ENCODE measurements at regions not wholly inside any gene's neighbourhood (a gene's known extent, or its start where the extent isn't known, plus 50 kb on each side); places are given as distances from the start of the nearest gene placed in this dataset.

DNA sequence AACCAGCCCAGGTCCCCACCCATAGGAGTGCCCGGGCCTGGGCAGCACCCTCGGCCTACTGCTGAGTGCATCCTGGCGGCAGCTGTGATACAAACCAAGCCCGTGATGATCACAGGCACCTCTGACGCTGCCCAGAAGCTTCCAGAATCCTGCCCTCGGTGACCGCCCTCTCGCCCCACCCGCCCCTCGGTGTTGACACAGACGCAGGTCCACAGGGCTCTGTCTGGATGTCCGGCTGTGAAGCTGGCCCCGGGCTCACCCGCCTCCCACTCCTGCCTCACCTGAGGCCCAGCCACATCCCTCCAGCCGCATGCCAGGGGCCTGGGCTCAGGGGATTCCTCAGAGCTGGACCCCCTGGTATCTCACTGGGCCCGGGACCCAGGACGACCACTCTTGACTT is 191.0 kb downstream of the BRD1 start:
- TF ChIP-seq, protein P1, sequence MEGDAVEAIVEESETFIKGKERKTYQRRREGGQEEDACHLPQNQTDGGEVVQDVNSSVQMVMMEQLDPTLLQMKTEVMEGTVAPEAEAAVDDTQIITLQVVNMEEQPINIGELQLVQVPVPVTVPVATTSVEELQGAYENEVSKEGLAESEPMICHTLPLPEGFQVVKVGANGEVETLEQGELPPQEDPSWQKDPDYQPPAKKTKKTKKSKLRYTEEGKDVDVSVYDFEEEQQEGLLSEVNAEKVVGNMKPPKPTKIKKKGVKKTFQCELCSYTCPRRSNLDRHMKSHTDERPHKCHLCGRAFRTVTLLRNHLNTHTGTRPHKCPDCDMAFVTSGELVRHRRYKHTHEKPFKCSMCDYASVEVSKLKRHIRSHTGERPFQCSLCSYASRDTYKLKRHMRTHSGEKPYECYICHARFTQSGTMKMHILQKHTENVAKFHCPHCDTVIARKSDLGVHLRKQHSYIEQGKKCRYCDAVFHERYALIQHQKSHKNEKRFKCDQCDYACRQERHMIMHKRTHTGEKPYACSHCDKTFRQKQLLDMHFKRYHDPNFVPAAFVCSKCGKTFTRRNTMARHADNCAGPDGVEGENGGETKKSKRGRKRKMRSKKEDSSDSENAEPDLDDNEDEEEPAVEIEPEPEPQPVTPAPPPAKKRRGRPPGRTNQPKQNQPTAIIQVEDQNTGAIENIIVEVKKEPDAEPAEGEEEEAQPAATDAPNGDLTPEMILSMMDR (IDR thresholded peaks at IDR 0.05; ENCODE audit: low read depth, low read length) = no peak
- TF ChIP-seq, protein P2, sequence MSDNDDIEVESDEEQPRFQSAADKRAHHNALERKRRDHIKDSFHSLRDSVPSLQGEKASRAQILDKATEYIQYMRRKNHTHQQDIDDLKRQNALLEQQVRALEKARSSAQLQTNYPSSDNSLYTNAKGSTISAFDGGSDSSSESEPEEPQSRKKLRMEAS (IDR thresholded peaks at IDR 0.05; ENCODE audit: low read depth, low read length) = no peak
- TF ChIP-seq POLR2A (IDR thresholded peaks at IDR 0.05; ENCODE audit: extremely low read depth, insufficient read length) = no peak

All from NB4 (cell line).